ENCODE measurements at regions not wholly inside any gene's neighbourhood (a gene's known extent, or its start where the extent isn't known, plus 50 kb on each side); places are given as distances from the start of the nearest gene placed in this dataset.

GRCh38 chr3:87047852-87048251, 56.9 kb upstream of the VGLL3 start:
- no peaks in the 10 kb centered on the region for H3K9me3 ChIP-seq
- H3K4me1 ChIP-seq = no peaks in the 10 kb centered on the region
- no peaks in the 10 kb centered on the region for H3K27me3 ChIP-seq (replicated peaks in 1 of 7)
- no peak for DNase-seq
- H3K36me3 ChIP-seq = no peaks in the 10 kb centered on the region
- 64 to 72% (median 68%) methylated on average over 2 of the region's 2 CpGs for WGBS, 5 donors
- no peak overlapping the region for H3K27ac ChIP-seq
- intact Hi-C loops (cut with DNase I; ENCODE audit: low total_unique reads) = no loop called here
- TF ChIP-seq POLR2A (IDR thresholded peaks at IDR 0.05) (no peak), CTCF (IDR thresholded peaks at IDR 0.05 in 8 of 11, conservative IDR thresholded peaks at IDR 0.05 in 3 of 11) (no peak), POLR2AphosphoS5 (IDR thresholded peaks at IDR 0.05) (no peak)
- H3K4me3 ChIP-seq = no peak overlapping the region

- no peak for DNase-seq
- Histone ChIP-seq H3K27ac (no peak overlapping the region), H3K36me3 (no peaks in the 10 kb centered on the region), H3K9me3 (no peaks in the 10 kb centered on the region), H3K27me3 (replicated peaks in 1 of 7) (no peaks in the 10 kb centered on the region), H3K4me1 (no peaks in the 10 kb centered on the region), H3K4me3 (no peak overlapping the region)
- TF ChIP-seq POLR2A (IDR thresholded peaks at IDR 0.05) (no peak), CTCF (IDR thresholded peaks at IDR 0.05 in 8 of 11, conservative IDR thresholded peaks at IDR 0.05 in 3 of 11) (no peak), POLR2AphosphoS5 (IDR thresholded peaks at IDR 0.05) (no peak)
- intact Hi-C loops (cut with DNase I; ENCODE audit: low total_unique reads) = no loop called here
- WGBS, 5 donors = 58 to 92% (median 80%) methylated on average over 4 of the region's 4 CpGs
These were observed 55.3 kb upstream of the VGLL3 start for GRCh38 chr3:87046241-87046640.

- Histone ChIP-seq H3K9me3 (no peaks in the 10 kb centered on the region), H3K4me1 (no peaks in the 10 kb centered on the region), H3K27ac (no peak overlapping the region), H3K4me3 (no peak overlapping the region), H3K36me3 (no peaks in the 10 kb centered on the region), H3K27me3 (replicated peaks in 1 of 7) (no peaks in the 10 kb centered on the region)
- 79 to 93% (median 83%) methylated on average over 1 of the region's 1 CpG for WGBS, 5 donors
- TF ChIP-seq POLR2AphosphoS5 (IDR thresholded peaks at IDR 0.05) = no peak
- TF ChIP-seq POLR2A (IDR thresholded peaks at IDR 0.05) = no peak
- TF ChIP-seq CTCF (IDR thresholded peaks at IDR 0.05 in 8 of 11, conservative IDR thresholded peaks at IDR 0.05 in 3 of 11) = no peak
- intact Hi-C loops (cut with DNase I; ENCODE audit: low total_unique reads) = no loop called here
- DNase-seq = no peak
These were observed 54.5 kb upstream of the VGLL3 start for GRCh38 chr3:87045473-87045872.

GRCh38 chr3:87044846-87045245, 53.9 kb upstream of the VGLL3 start:
- Histone ChIP-seq H3K27ac (no peak overlapping the region), H3K4me3 (no peak overlapping the region), H3K36me3 (no peaks in the 10 kb centered on the region), H3K9me3 (no peaks in the 10 kb centered on the region), H3K27me3 (replicated peaks in 1 of 7) (no peaks in the 10 kb centered on the region), H3K4me1 (no peaks in the 10 kb centered on the region)
- intact Hi-C loops (cut with DNase I; ENCODE audit: low total_unique reads) = no loop called here
- no peak for DNase-seq
- 75 to 83% (median 76%) methylated on average over 2 of the region's 2 CpGs for WGBS, 5 donors
- no peak for TF ChIP-seq POLR2A (IDR thresholded peaks at IDR 0.05)
- no peak for TF ChIP-seq CTCF (IDR thresholded peaks at IDR 0.05 in 8 of 11, conservative IDR thresholded peaks at IDR 0.05 in 3 of 11)
- no peak for TF ChIP-seq POLR2AphosphoS5 (IDR thresholded peaks at IDR 0.05)

All from spleen (tissue), 11 donors.